HUDEP-2 (cell line): ENCODE measurements at regions not wholly inside any gene's neighbourhood (a gene's known extent, or its start where the extent isn't known, plus 50 kb on each side); places are given as distances from the start of the nearest gene placed in this dataset.

Experiments used
- DNase-seq, 76 experiments: peaks; one replicate each; lab custom pipeline; 2025; ENCODE audit not compliant: unreplicated experiment in 76 of 76; lab: John Stamatoyannopoulos, UW

DNA sequence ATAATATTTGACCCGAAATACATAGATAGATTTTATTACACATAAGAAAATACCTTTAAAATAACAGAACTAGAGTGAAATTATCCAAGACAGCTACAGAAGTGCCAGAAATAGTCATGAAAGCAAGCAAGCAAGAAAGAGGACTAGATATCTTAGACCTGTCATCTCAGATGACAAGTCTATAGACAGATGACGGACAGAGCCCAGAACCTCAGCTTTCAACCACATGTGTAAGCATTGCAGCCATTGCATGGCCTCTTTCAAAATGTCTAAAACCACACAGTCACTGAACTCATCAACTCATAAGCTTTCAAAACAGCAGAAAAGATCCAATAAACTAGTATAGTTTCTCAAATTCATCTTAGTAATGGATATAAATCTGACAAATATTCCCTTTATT, 59.8 kb upstream of the FHIT start:
- DNase-seq: no peak

DNA sequence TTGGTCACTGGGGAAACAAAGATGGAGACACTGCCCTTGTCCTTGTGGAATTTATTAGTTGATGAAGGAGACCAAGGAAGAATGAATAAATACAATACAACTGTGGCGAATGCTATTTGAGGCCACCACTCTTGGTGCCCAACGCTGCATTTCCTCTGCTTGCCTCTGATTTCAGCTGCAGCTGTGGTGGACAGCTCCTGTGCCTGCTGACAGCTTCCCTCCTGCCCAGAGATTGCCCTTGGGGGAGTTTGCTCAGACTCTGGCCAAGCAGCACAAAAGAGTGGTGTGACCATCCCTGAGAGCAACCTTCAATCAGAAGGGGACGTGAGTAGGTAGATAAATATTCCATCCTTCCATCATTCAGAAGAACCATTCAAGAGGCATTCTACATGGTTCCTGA, 64.6 kb upstream of the FHIT start:
- DNase-seq: peak in 2 of 76 experiments; percentile 2 to 15

DNA sequence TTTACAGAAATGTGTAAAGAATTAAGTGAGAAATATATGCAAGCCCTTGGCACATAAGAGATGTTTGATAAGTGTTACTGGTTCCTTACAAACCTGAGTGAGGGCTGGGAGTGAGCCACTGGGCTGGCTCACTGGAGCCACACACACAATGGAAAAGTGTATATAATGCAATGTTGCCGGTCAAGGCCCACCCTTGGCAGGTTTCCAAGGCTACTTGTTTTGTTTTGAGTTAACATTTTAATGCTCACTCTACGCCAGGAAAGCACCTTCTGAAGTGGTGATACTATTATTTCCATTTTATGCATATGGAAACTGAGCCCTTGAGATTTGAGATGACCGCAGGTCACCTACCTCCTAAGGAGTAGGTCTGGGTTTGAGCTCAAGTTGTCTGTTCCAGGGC, 71.8 kb upstream of the FHIT start:
- DNase-seq: no peak

DNA sequence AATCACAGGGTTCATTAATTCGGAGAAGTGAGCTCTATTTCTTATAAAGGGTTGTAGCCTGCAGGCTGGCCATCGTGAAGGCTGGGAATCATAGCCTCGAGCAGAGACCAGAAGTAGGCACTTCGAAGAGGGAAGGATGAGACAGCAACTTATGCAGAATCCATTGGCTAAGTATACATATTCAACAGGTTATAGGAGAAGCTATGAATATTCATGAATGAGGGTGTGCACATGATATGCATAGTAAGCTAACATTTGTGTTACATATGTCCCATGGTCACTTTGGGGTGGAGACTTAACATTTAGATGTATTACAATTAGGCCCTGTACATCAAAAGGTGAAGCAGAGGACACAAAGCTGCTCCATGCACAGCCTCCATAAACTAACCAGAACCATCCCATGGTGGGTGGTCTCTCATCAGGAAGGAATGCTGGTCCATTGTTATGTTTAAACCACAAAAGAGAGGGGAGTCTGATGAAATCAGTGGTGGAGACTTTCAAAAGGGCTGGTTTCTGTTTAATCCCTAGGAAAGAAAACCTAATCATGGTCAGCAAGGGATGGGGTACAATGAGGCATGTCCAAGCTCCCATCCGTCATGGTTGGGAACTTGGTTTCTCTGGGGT, 80.8 kb upstream of the FHIT start:
- DNase-seq: no peak

DNA sequence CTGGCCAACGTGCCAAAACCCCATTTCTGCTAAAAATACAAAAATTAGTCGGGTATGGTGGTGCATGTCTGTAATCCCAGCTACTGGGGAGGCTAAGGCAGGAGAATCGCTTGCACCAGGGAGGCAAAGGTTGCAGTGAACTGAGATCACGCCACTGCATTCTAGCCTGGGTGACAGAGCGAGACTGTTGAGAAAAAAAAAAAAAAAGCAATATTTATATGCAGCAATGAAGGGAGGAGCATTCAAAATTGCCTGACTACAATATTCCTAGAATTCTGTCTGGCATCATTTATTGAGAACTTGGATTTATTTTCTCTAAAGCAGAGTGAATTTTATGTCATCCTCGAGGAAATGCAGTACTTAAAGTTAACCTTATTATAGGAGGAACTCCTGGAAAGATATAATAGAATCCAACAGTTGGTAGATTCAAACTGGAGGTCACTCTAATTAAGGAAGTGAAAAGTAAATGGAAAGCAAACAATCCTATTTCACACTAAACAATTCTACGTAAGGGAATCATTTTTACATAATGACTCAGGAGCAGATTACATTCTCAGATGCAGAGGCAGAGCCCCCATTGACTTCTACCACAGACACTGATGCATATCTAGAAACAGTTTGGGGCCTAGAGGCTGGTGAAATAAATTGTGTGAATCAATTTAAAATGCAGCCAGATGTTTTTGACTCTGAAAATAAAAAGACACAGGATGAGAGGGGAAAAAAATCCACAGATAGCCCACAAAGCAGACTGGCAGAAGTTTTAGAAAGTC, 82.1 kb upstream of the FHIT start:
- DNase-seq: no peak

DNA sequence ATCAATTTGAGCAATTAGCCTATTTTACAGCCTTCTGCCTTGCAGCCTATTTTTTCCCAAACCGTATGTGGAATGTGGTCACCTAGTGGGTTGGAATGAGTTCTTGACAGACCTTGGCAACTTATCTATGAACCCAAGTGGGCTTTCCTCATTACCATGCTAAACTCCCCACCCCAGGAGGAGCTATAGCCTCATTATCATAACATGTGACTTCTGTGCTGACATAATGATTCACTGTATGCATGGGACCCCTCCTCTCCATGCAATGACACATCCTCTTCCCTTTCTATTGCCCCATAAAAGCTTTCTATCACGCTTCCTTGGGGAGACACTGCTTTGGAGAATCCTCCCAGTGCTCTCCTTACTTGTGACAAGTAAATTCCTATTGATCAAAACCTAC, 83.5 kb upstream of the FHIT start:
- DNase-seq: no peak

DNA sequence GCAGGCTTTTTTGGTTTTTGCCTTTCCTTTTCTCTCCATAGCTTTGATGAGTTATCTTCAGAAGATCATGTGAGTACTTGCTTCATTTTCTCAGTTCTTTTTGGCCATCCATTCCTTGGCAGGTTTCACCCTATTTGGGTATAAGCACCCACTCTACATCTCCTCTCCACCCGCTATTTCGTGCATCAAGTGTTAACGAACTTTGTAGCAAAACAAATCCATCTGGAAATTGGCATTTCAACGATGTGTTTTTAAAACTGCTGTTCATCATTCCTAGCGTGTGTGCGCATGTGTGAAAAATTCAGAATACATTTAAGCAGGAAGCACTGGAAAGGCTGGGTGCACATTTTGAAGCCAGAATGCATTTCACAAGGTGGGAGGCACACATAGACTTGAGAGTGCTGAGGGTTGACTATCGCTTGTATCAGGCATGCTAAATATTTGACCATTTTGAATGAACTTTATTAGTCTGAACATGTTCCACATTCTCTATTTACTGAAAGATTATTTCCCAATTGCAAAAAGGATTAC, 89.7 kb upstream of the FHIT start:
- no peak for DNase-seq

DNA sequence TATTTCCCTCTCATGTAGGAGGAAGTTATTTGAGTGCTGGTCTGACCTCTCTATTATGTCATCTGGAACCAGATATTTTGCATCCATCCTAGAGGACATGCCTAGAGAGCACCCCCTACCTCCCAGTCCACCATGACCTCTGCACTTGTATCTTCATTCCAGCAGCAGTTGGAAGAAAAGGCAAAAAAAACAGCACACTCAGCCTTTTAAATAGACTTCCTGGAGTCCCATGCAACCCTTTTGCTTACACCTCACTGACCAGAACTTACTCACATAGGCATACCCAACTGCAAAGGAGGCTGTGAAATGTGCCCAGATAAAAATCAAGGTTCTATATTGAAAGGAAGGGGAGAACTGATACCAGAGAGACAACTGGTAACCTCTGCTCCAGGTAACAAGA, 92.3 kb upstream of the FHIT start:
- DNase-seq: no peak

DNA sequence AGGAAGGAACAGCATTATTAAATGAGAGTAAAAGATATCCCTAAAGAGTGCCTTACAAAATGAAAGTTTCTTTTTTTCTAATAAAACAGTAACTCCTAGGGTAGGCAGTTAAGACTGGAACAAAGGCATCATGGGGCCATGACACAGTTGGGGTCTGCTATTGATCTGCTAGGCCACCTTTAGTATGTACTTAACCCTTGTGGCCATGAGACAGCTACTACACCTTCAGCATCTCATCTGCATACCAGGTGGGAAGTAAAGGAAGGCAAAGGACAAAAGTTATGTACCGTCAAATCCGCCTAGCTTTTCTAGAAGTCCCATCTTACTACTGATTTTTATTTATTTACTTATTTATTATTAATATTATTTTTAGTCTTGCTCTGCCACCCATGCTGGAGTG, 93.8 kb upstream of the FHIT start:
- DNase-seq: no peak

DNA sequence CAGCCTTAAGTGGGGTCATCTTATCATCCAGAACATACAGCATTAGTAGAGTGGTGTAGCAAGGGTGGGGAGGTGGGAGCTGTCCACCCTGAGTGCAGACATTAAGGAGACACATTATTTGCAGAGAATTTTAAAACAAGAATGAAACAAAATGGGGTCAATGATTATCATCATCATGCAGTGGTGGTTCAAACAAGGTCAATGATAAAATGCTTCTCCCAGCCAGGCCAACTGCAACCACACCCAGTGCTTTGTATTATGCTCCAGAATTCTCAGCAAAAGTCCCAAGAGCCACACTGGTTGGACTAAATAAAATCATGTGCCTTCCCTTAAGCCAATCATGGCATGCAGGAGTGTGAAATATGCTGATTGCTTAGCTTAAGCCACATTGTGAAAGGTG, 96.7 kb upstream of the FHIT start:
- DNase-seq: peak in 34 of 76 experiments; percentile 1 to 60 (median 12)

DNA sequence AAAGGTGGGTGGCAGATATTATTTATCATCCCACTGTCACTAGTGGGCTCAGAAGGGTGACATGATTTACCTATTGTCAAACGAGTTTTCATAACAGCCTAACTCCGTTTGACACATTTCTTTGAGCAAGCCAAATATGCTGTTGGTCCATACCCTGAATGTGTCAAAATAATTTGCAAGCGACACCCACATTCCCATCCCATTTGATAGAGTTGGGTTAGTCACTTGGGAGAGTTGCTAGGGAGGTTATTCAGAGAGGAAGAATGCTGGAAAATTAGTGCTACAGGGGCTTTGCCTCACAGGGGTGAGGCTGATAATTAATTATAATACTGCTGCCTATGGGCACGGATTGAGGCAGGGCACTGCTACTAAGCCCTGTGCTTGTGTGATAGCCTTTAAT, 98.5 kb upstream of the FHIT start:
- DNase-seq: no peak

DNA sequence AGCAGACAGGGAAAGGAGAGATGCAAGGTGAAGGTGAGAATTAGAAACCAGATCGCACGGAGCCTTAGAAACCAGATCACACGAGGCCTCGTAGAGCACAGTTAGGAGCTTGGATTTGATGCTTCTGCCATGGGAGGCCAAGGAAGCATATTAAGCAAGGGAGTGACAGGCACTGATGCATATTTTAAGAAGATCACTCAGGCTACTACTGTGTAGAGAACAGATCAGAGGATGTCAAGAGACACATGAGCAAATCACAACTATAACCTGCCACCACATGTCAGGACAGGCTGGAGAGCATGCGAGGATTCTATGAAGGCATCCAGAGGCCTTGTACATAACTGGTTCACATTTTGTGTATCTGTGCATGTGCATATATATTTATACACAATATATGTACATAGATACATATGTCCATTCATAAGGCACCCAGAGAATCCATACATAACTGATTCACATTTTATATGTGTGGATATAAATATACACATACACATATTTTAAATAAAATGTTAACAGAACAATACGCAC, 99.6 kb upstream of the FHIT start:
- no peak for DNase-seq

DNA sequence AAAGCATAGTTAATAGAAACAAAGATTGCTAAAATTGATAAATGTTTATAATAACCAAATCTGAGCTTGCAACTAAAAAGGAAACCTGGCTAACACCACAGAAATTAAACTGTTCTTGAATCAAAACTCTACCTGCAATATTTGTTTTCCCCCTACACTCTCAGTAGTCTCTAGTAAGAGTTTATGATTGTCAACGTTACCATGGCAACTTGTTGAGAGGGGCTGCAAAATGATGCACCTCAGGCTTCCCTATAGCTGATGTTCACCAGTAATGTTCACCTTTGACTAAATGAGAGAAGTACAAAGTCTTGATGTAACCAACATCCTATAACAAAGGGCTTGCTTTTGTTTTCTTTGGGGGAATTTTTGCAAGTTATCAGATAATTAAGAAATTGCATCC, 101.1 kb upstream of the FHIT start:
- DNase-seq: no peak

DNA sequence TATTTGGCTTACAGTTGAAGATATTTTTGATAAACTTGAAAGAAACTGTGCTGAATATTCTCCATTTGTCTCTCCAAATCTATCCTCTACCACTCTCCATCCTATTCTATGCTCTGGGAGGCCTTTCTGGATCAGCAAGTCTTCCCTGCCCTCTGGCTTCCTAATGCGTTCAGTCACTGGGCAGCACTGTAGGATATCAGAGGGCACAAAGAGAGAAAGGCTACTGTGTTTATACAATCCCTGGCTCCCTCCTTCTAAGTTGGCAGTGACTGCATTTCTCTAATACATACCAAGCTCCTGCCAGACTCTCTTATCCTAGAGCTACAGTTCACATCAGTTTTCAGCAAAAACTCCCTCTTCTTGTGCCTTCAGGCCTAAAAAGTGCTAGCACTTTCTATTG, 102.1 kb upstream of the FHIT start:
- no peak for DNase-seq

DNA sequence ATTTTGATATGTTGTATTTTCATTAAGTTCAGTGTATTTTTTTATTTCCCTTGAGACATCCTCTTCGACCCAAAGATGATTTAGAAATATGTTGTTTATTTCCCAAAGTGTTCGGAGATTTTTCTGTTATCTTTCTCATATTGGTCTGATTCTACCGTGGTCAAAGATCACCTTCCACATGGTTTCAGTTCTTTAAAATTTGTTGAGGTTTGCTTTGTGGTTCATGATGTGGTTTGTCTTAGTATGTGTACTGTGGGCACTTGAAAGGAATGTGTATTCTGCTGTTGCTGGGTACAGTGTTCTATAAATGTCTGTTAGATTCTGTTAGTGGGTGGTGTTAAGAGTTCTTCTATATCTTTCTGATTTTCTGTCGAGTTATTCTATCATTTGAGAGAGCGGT, 103.4 kb upstream of the FHIT start:
- no peak for DNase-seq

DNA sequence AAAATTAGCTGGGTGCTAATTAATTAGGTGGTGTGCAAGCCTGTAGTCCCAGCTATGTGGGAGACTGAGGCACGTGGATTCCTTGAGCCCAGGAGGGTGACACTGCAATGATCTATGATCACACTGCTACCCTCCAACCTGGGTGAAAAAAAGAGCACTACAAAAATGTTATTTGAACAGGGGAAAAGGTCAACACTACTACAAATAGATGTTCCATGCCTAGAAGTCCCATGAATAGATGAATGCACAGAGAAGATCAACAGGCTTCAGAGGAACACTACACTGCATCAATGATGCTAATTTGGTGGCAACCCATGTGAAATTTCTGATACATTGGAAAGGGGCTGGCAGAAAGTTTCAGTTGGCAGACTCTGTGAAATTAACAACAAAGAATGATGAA, 105.4 kb upstream of the FHIT start:
- no peak for DNase-seq

DNA sequence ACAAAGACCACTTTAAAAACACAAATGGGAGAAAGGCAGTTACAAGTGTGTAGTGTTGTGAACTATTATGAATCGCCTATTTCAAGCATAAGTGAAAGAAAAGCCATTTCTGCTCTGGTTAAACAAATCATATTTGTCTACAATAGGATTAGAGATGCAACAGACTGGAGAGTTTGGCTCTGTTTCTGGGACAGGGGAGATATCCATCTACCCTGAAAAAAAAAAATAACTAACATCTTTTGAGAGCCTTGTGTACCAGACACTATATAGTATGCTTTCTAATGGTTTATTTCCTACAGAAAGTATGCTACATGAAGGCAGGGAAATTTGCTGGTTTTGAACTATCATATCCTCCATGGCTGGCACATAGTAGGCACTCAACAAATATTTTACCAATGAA, 106.7 kb upstream of the FHIT start:
- no peak for DNase-seq

DNA sequence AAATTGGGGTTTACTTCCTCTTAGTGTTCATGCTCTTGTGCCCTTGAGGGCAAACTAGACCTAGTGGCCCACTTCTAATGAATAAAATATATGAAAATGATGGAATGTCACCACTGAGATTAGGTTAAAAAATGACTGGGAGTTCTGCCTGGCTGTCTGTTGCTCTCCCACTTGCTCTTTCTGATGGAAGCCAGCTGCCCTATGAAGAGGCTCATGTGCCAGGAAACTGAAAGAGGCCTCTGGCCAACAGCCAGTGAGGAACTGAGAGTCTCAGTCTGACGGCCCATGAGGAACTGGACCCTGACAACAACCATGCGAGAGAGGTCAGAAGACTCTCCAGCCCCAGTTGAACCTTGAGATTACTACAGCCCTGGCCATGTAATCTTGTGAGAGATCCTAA, 107.1 kb upstream of the FHIT start:
- DNase-seq: peak in 1 of 76 experiments; percentile 26

DNA sequence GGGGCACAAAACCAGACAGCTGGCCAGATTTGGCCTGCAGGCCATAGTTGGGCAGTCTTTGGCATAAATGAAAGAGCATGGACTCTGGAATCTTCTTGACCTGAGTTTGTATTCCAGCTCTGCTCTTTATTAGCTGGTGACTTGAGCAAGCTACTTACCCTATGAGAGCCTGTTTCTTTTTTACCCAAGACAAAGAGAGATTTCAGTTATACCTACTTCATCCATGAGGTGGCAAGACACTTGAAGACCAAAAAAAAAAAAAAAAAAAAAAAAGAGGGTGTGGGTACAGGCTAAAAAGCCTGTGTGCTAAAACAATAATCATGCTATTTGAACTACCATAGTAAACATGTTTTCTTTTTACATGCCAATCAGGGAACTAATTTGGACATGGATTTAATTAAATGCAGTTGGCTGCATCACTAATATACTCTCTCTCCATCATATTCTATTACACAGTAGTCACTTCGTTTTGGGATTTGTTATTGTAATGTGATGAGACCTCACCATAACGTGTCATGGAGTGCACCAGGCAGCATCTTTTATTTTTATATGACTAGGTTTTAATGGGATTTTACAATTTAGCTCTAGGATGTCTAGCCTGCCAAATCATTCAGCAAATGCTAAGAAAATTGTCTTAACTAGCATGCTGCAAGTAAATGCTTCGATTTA, 109.2 kb upstream of the FHIT start:
- DNase-seq: no peak

DNA sequence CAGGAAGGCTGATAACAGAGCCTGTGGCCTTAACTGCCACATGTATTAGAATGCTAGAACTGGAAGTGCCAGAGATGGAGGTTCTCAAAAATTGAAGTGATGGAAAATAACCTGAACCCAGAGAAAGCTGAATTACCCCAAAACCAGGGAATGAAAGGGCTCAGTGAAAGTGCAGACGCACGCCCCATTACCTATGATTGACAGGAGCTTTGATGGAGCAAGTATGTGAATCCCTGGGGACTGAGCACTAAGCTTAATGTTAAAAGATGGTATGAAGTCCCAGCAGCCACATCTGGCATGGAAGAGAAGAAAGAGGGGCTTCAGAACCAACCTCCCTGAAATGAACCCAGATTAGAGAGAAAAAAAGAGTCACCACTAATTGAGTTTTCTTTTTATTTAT, 118.4 kb upstream of the FHIT start:
- no peak for DNase-seq

DNA sequence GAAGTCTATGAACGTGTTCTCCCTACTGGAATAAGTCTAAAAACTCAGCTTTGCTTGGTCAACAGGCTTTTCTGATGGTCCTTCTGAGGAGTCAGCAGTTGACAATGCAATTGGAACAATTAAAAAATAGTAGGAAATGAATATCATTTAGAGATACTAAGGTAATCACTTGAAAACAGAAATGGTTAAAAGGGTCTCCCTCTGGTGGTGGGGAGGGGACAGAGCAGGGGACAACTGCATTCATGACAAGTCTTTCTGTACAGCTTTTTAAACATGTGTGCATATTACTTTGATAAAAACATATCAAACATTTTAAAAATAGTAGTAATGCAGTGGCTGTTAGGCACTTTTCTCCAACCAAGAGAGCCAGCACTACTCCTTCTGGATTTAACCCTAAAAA, 119.9 kb upstream of the FHIT start:
- peak in 19 of 76 experiments; percentile 1 to 38 (median 8) for DNase-seq

DNA sequence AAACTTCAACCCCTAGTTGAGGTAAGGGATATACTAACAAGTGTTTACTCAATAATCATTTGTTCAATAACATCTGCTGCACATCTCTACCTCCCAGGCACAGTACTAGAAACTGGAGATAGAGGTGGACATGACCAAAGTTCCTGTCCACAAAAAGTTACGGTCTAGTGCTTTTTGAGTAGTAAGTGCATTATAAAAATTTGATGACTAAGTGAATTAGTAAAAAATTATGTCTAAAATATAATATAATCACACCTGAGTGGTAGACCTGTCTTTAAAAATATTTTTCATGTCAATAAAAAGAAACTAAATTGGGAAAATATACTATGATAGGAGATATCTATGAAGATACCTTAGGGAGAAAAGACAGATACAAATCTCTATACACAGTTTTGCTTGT, 121.5 kb upstream of the FHIT start:
- DNase-seq: no peak
